HG03342 (cell line): ENCODE measurements at regions not wholly inside any gene's neighbourhood (a gene's known extent, or its start where the extent isn't known, plus 50 kb on each side); places are given as distances from the start of the nearest gene placed in this dataset.

Experiments used
- ATAC-seq: cut with Tn5 transposase; IDR thresholded peaks from one replicate; pipeline ENCODE4 v1.9.1; 2021; ENCODE audit warnings: mild to moderate bottlenecking, moderate library complexity; ENCODE audit not compliant: unreplicated experiment

GRCh38 chr20:48311956-48312355 lies 515.8 kb downstream of the PREX1 start:
- ATAC-seq: no peak

GRCh38 chr20:48310305-48310704 lies 517.5 kb downstream of the PREX1 start:
- no peak for ATAC-seq

GRCh38 chr20:48309293-48309692 lies 518.5 kb downstream of the PREX1 start:
- ATAC-seq: no peak

GRCh38 chr20:48308882-48309281 lies 518.9 kb downstream of the PREX1 start:
- ATAC-seq: no peak

- no peak for ATAC-seq
These were observed 519.5 kb downstream of the PREX1 start for GRCh38 chr20:48308232-48308781.

GRCh38 chr20:48307277-48307676 lies 520.5 kb downstream of the PREX1 start:
- ATAC-seq: no peak

- no peak for ATAC-seq
These were observed 517.7 kb upstream of the SULF2 start for GRCh38 chr20:48302844-48303542.

- ATAC-seq: no peak
These were observed 516.9 kb upstream of the SULF2 start for GRCh38 chr20:48302149-48302548.

- ATAC-seq: no peak
These were observed 515.9 kb upstream of the SULF2 start for GRCh38 chr20:48301189-48301588.

GRCh38 chr20:48300529-48300928 lies 515.2 kb upstream of the SULF2 start:
- no peak for ATAC-seq

- ATAC-seq: no peak
These were observed 513.7 kb upstream of the SULF2 start for GRCh38 chr20:48298851-48299484.

GRCh38 chr20:48298433-48298832 lies 513.2 kb upstream of the SULF2 start:
- ATAC-seq: no peak

GRCh38 chr20:48295966-48296421 lies 510.7 kb upstream of the SULF2 start:
- no peak for ATAC-seq

GRCh38 chr20:48295445-48295903 lies 510.2 kb upstream of the SULF2 start:
- no peak for ATAC-seq

- no peak for ATAC-seq
These were observed 509.7 kb upstream of the SULF2 start for GRCh38 chr20:48294942-48295341.

GRCh38 chr20:48294196-48294595 lies 508.9 kb upstream of the SULF2 start:
- ATAC-seq: no peak

- no peak for ATAC-seq
These were observed 508.4 kb upstream of the SULF2 start for GRCh38 chr20:48293671-48294070.

GRCh38 chr20:48292806-48293205 lies 507.5 kb upstream of the SULF2 start:
- no peak for ATAC-seq

GRCh38 chr20:48291896-48292295 lies 506.6 kb upstream of the SULF2 start:
- no peak for ATAC-seq

GRCh38 chr20:48288930-48289507 lies 503.7 kb upstream of the SULF2 start:
- ATAC-seq: no peak

- no peak for ATAC-seq
These were observed 502.4 kb upstream of the SULF2 start for GRCh38 chr20:48287552-48288170.
